Hematopoietic multipotent progenitor cell treated with erythropoietin and hydrocortisone succinate and interleukin-3 and kit ligand, for 8 days (in vitro differentiated cells): ENCODE measurements at regions not wholly inside any gene's neighbourhood (a gene's known extent, or its start where the extent isn't known, plus 50 kb on each side); places are given as distances from the start of the nearest gene placed in this dataset.
A peak's percentile ranks its signal among the peaks of the same experiment; 100 is the strongest.
"Not testable (repeated sequence)": the region's sequence is repeated elsewhere in the genome, so short reads cannot be mapped to it uniquely, and the experiment has no call there.

ENCODE experiments used
- DNase-seq: peaks from one replicate; pipeline ENCODE4 v3.0.0-alpha.2; 2015

DNA sequence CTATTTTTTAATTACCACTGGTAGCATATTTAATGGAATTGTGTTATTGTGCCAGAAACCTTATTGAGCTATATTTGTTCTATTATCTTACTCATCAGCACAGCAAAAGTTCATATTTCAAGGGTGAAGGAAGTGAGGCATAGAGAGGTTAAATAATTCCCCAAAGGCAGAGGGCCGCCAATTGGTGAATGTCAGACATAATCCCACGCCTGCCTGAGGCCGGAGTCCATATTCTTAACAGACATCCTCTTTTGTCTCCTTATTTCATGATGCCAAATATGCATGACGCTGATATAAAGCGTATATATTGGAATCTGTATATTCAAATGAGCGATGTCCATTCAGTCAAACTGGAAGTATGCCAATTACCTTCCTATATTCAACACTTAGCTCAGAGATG is 505.0 kb upstream of the SLC35B3 start:
- no peak for DNase-seq

DNA sequence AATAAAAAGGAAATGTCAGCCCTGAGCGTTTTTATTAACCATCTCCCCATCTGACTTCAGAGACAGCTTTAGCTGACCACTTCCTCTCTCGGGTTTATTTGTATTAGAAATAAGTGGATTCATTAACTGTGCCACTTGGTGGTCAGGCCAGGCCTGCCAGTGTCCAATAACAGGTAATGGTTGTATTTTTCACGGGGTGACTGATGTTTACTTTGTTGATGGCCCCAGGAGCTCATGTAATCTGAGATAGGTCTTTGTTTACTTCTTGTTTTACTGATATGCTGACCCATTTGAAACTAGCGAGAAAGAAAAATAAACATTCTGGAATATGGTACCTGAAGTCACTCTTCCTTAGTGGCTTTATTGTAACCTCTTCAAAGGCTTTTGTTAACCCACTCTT is 504.3 kb upstream of the SLC35B3 start:
- DNase-seq = no peak

GRCh38 chr6:8934318-8934717 is 499.0 kb upstream of the SLC35B3 start:
- no peak for DNase-seq

GRCh38 chr6:8930009-8930408 is 494.7 kb upstream of the SLC35B3 start:
- DNase-seq = no peak

DNA sequence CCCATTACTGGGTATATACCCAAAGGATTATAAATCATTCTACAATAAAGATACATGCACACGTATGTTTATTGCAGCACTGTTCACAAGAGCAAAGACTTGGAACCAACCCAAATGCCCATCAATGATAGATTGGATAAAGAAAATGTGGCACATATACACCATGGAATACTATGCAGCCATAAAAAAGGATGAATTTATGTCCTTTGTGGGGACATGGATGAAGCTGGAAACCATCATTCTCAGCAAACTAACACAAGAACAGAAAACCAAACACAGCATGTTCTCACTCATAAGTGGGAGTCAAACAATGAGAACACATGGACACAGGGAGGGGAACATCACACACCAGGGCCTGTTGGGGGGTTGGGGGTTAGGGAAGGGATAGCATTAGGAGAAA is 484.9 kb upstream of the SLC35B3 start:
- not testable (repeated sequence) for DNase-seq

DNA sequence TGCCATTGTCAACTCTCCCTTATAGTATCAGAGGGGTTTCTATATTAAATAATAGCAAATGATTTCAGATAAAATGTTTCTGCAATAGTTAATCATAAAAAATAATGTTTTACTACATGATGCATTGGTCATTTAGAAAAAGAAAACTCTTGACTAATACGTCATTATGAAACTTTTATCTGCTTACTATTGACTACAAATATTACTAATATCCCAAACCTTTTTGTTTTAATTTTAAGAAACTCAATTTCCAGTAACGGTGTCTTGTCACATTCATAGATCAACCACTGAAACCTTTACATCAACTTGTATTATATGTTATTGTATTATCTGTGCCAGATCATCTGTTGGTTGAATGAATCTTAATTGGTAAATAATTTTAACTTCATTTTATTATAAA is 482.9 kb upstream of the SLC35B3 start:
- no peak for DNase-seq

DNA sequence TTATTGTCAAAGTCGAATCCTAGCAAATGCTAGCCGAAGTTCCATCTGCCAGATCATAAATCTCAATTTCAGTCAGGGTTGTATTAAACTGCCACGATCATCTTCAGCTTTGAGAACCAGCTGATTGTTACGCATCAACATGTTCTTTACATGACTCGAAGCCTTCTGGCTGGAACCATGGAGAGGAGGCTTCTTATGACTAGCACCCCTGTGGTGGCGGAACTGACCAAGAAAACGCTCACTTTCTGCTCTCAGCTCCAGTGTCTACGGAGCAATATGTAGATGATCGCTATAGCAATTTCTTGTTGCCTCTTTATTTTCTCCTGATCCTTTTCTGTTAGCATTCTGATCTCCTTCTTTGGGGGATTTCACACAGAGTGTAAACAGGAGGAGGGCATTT is 479.4 kb upstream of the SLC35B3 start:
- no peak for DNase-seq

GRCh38 chr6:8908638-8909037 is 473.3 kb upstream of the SLC35B3 start:
- DNase-seq = no peak

GRCh38 chr6:8906699-8907098 is 471.4 kb upstream of the SLC35B3 start:
- no peak for DNase-seq

DNA sequence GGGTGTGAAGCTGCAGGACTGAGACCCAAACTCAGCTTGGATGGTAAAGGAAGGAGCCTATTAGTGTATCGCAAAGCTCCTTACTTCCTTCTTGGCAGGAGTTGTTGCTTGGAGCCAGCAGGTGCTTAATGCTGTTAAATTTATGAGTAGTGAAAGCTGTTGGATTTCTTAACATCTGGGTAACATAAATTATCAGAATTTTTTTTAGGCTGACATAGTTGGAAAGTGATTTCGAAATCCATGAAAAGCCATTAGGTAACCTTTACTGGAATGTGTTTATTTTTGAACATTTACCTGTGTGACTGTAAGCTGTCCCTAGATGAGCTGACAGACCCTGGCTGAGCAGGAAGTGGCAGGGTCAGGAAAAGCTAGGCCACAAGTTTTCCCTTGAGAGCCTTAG is 470.4 kb upstream of the SLC35B3 start:
- DNase-seq = no peak

GRCh38 chr6:8904754-8905153 is 469.4 kb upstream of the SLC35B3 start:
- DNase-seq = no peak

- DNase-seq = no peak
These were observed 464.7 kb upstream of the SLC35B3 start for GRCh38 chr6:8900056-8900455.

DNA sequence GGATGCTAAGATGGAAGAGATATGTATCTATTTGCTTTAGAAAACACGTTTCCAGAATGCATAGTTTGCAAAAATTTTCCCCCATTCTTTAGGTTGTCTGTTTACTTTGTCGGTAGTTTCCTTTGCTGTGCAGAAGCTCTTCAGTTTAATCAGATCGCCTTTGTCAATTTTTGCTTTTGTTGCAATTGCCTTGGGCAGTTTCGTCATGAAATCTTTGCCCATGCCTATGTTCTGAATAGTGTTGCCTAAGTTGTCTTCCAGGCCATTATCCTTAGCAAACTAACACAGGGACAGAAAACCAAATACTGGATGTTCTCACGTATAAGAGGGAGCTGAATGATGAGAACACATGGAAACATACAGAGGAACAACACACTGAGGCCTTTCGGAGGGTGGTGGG is 454.2 kb upstream of the SLC35B3 start:
- DNase-seq = no peak

- peak; percentile 8 for DNase-seq
These were observed 453.1 kb upstream of the SLC35B3 start for GRCh38 chr6:8888468-8888867.

GRCh38 chr6:8881663-8882062 is 446.3 kb upstream of the SLC35B3 start:
- DNase-seq = peak; percentile 2

- DNase-seq = no peak
These were observed 444.0 kb upstream of the SLC35B3 start for GRCh38 chr6:8879334-8879733.

DNA sequence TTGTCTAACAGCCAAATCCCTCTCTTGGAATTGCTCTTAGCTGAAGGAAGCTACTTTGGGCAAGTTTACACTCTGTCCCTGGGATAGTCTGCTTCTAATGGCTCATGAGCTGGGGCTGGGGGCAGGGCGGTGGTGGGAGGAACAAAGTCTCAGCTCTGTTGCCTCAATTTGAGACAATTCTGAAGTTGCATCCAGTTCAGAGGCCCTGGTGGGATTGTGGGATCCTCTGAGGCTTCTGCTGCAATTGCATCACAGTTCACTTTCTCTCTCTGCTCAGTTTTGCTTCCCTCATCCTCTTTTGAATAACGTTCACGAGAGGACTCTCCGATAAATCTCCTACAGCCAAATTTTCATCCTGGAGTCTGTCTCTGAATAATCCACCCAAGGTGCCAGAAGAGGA is 440.6 kb upstream of the SLC35B3 start:
- no peak for DNase-seq

GRCh38 chr6:8872589-8872988 is 437.2 kb upstream of the SLC35B3 start:
- no peak for DNase-seq

DNA sequence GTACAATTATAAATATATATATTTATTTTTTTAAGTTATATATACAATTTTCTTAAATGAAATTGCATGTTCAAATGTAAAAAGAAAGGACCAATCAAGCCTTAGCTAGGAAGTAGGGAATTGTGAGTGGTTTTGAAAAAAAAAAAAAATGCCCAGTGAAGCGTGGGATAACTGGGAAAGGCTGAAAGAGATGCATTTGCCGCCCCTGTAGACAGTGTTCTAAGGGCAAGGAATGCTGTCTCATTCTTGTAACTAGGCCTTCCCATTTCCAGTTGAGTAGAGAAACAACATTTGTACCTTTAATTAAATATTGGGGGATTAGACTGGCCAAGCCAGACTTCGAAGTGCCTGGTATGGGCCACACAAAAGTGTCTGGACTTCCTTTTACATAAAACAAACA is 430.1 kb upstream of the SLC35B3 start:
- DNase-seq = no peak

- no peak for DNase-seq
These were observed 425.3 kb upstream of the SLC35B3 start for GRCh38 chr6:8860671-8861070.

GRCh38 chr6:8859501-8859900 is 424.2 kb upstream of the SLC35B3 start:
- DNase-seq = no peak

GRCh38 chr6:8858854-8859331 is 423.5 kb upstream of the SLC35B3 start:
- DNase-seq = no peak

GRCh38 chr6:8857160-8857559 is 421.8 kb upstream of the SLC35B3 start:
- DNase-seq = no peak

GRCh38 chr6:8855411-8855810 is 420.1 kb upstream of the SLC35B3 start:
- DNase-seq = no peak

DNA sequence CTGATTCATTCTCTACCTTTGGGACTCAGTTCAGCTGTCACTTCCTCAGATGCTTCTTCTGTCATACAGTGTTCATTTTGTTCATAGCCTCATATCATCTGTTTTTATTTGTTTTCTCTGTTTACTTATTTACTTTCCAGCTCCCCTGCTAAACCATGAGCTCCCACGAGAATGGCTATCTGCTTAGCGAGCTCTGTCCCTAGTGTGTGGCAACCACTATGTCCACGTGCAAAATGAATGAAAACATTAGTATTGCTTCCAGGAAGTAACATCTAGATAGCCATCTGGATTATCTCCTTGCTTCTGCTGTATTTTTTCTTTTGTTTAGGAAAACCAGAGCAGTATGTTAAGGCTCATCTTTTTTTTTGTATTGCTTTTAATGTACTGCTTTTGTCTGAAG is 417.0 kb upstream of the SLC35B3 start:
- no peak for DNase-seq

GRCh38 chr6:8846680-8847079 is 411.3 kb upstream of the SLC35B3 start:
- not testable (repeated sequence) for DNase-seq
